Fibroblast of lung (primary cell): ENCODE measurements at regions not wholly inside any gene's neighbourhood (a gene's known extent, or its start where the extent isn't known, plus 50 kb on each side); places are given as distances from the start of the nearest gene placed in this dataset.
A peak's percentile ranks its signal among the peaks of the same experiment; 100 is the strongest.

Source experiments
- DNase-seq, 2 donors: peaks; one replicate each; pipeline versions ENCODE4 v3.0.0 to v3.0.0-alpha.2; 2010; ENCODE audit warnings: low read depth in 2 of 2
- H2AFZ ChIP-seq: 2 replicates; pipeline ENCODE4 v1.5.1; 2012; ENCODE audit warnings: low read length, control low read depth, inconsistent platforms
- H3K27ac ChIP-seq: 2 replicates; pipeline ENCODE4 v1.5.1; 2011; ENCODE audit warnings: low read length, control low read depth; ENCODE audit not compliant: insufficient read depth
- H3K27me3 ChIP-seq: 2 replicates; pipeline ENCODE4 v1.5.1; 2011; ENCODE audit warnings: mild to moderate bottlenecking, low read length; ENCODE audit not compliant: control insufficient read depth, insufficient read depth
- H3K36me3 ChIP-seq: 2 replicates; pipeline ENCODE4 v1.5.1; 2011; ENCODE audit warnings: low read length; ENCODE audit not compliant: control insufficient read depth, insufficient read depth
- H3K4me1 ChIP-seq: 2 replicates; pipeline ENCODE4 v1.5.1; 2011; ENCODE audit warnings: low read length; ENCODE audit not compliant: control insufficient read depth, insufficient read depth; ENCODE audit errors: extremely low read depth
- H3K4me2 ChIP-seq: 2 replicates; pipeline ENCODE4 v1.5.1; 2011; ENCODE audit warnings: low read length, control low read depth; ENCODE audit not compliant: insufficient read depth; ENCODE audit errors: extremely low read depth
- H3K4me3 ChIP-seq, 4 experiments: fragments of 200-600 bp in 1 of 4; sonication (generic) in 1 of 4; replicated peaks in 1 of 4; 2 replicates each; pipeline ENCODE4 v1.5.1; 2011 to 2016; ENCODE audit warnings: low read length in 4 of 4, low read depth in 3 of 4, mild to moderate bottlenecking in 3 of 4, control low read depth in 2 of 4, inconsistent platforms in 1 of 4, mixed read lengths in 1 of 4; ENCODE audit not compliant: insufficient read depth in 1 of 4; ENCODE audit errors: control extremely low read depth in 1 of 4
- H3K79me2 ChIP-seq: 2 replicates; pipeline ENCODE4 v1.5.1; 2012; ENCODE audit warnings: mild to moderate bottlenecking, low read length, inconsistent platforms; ENCODE audit not compliant: control insufficient read depth, insufficient read depth
- H3K9ac ChIP-seq: 2 replicates; pipeline ENCODE4 v1.5.1; 2011; ENCODE audit warnings: mild to moderate bottlenecking, low read length, control low read depth; ENCODE audit not compliant: insufficient read depth
- H3K9me3 ChIP-seq: 2 replicates; pipeline ENCODE4 v1.5.1; 2012; ENCODE audit warnings: low read depth, low read length; ENCODE audit not compliant: control insufficient read depth, insufficient read depth
- H4K20me1 ChIP-seq: 2 replicates; pipeline ENCODE4 v1.5.1; 2011; ENCODE audit warnings: low read length; ENCODE audit not compliant: control insufficient read depth, insufficient read depth; ENCODE audit errors: extremely low read depth
- EZH2 ChIP-seq: IDR thresholded peaks from 2 replicates; pipeline ENCODE4 v1.5.1; 2012; ENCODE audit warnings: low read length, control low read depth, mild to moderate bottlenecking; ENCODE audit errors: missing control alignments
- TF ChIP-seq, protein P1 (sequence below), 2 donors: IDR thresholded peaks in 1 of 2; conservative IDR thresholded peaks in 1 of 2; 1 replicate in 1 of 2; 2 replicates in 1 of 2; pipeline ENCODE4 v1.5.1; 2011 to 2012; ENCODE audit warnings: low read length in 2 of 2, control low read depth in 1 of 2, inconsistent platforms in 1 of 2, low read depth in 1 of 2, mild to moderate bottlenecking in 1 of 2

DNA sequence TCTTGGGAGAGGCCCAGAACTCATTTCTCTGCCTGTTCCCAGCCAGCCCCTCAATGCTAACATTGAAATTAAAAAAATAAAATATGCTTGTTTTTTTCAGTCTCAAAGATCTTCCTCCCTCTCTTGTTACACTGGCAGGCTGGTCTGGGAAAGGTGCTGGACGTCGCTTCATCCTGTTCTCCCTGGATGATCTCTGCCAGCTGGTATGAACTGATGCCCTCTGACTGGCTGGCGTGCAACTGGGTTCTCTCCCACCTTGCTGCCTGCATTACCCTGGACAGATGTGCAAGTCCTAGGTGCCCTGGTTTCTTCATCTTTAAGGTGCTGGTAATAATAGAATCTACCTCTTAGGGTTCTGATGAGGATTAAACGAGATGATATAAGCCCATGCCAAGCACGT, 263.9 kb upstream of the PROK2 start:
- no peak overlapping the region for H2AFZ ChIP-seq
- H3K4me1 ChIP-seq, result no peaks in the 10 kb centered on the region
- TF ChIP-seq EZH2, result no peak
- TF ChIP-seq, protein P1, sequence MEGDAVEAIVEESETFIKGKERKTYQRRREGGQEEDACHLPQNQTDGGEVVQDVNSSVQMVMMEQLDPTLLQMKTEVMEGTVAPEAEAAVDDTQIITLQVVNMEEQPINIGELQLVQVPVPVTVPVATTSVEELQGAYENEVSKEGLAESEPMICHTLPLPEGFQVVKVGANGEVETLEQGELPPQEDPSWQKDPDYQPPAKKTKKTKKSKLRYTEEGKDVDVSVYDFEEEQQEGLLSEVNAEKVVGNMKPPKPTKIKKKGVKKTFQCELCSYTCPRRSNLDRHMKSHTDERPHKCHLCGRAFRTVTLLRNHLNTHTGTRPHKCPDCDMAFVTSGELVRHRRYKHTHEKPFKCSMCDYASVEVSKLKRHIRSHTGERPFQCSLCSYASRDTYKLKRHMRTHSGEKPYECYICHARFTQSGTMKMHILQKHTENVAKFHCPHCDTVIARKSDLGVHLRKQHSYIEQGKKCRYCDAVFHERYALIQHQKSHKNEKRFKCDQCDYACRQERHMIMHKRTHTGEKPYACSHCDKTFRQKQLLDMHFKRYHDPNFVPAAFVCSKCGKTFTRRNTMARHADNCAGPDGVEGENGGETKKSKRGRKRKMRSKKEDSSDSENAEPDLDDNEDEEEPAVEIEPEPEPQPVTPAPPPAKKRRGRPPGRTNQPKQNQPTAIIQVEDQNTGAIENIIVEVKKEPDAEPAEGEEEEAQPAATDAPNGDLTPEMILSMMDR (conservative IDR thresholded peaks at IDR 0.05 in 1 of 2, IDR thresholded peaks at IDR 0.05 in 1 of 2; ENCODE audit: low read depth in 1 of 2, low read length in 2 of 2), result no peak
- DNase-seq, result no peak
- no peak overlapping the region for H3K27ac ChIP-seq
- no peak overlapping the region for H3K4me3 ChIP-seq
- H3K9ac ChIP-seq, result no peak overlapping the region
- no peaks in the 10 kb centered on the region for H3K79me2 ChIP-seq
- H3K9me3 ChIP-seq, result no peaks in the 10 kb centered on the region
- no peaks in the 10 kb centered on the region for H4K20me1 ChIP-seq
- H3K4me2 ChIP-seq, result no peak overlapping the region
- no peaks in the 10 kb centered on the region for H3K27me3 ChIP-seq
- no peaks in the 10 kb centered on the region for H3K36me3 ChIP-seq

DNA sequence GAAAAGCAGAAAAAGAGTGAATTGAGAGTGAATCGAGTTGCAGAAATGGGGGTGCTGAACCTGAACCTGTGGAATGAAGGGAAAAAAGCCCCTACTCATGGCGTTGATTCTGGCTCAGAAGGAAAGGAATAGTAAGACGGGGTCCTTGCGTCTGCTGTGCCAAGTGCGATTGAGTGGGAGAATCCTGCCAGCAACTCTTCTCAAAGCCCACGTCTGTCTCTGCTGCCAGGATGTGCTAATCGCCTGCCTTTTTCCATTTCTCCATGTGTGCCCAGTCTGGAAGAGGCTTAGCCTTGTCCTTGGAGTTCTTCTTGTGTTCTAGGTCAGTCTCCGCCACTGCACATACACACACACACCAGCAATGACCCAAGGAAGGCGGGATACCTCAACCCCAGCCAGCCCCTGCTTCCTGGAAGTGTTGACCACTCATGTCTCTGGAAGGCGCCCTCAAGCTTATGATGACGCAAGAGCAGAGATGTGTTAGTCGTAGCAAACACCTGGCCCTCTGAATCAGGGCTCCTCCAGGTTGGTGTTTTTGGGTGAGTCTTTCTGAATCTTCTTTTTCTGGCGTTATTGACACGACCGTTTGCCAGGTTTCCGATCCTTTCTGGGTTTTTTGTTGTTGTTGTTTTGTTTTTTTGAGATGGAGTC, 262.4 kb upstream of the PROK2 start:
- peak in 1 of 2 donors; percentile 7 for DNase-seq
- TF ChIP-seq EZH2, result no peak
- TF ChIP-seq, protein P1 (conservative IDR thresholded peaks at IDR 0.05 in 1 of 2, IDR thresholded peaks at IDR 0.05 in 1 of 2; ENCODE audit: low read depth in 1 of 2, low read length in 2 of 2), result no peak
- H3K4me1 ChIP-seq, result no peaks in the 10 kb centered on the region
- H3K4me2 ChIP-seq, result no peak overlapping the region
- H3K9me3 ChIP-seq, result no peaks in the 10 kb centered on the region
- no peak overlapping the region for H3K9ac ChIP-seq
- no peaks in the 10 kb centered on the region for H4K20me1 ChIP-seq
- H2AFZ ChIP-seq, result no peak overlapping the region
- no peaks in the 10 kb centered on the region for H3K27me3 ChIP-seq
- H3K36me3 ChIP-seq, result no peaks in the 10 kb centered on the region
- no peak overlapping the region for H3K4me3 ChIP-seq
- no peak overlapping the region for H3K27ac ChIP-seq
- no peaks in the 10 kb centered on the region for H3K79me2 ChIP-seq

DNA sequence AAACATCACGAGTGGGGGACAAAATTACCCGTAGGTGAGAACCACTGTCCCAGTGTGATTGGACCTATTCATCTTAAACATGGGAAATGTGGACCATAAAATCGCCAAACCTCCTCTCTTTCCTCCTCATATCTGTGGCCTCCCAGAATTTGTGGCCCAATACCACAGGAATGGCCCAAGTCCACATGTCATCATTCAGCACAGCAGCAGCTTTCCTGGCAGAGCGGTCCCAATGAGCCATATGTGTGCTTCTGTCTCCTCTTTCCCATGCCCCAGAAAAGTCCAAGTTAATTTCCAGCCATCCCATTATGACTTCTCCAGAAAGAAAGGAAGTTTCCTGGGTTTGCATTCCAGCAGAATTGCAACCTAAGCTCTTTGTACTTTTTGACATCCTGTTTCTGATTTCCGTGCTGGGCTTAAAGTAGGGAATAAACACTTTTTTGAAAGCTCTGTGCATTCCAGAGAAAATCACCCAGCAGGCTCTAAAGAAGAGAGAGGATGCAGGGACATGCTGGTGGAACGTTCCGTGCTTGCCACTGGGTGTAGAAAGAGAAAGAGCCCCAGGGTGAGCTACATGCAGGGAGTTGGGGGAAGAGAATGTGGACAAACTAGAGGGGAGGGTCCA, 259.4 kb upstream of the PROK2 start:
- Histone ChIP-seq H3K27ac (no peak overlapping the region), H3K9me3 (no peaks in the 10 kb centered on the region), H3K27me3 (peaks cover 2% of the 10 kb centered on the region), H3K36me3 (no peaks in the 10 kb centered on the region), H3K4me3 (no peak overlapping the region), H2AFZ (no peak overlapping the region), H3K79me2 (no peaks in the 10 kb centered on the region), H4K20me1 (no peaks in the 10 kb centered on the region), H3K4me1 (no peaks in the 10 kb centered on the region), H3K9ac (no peak overlapping the region), H3K4me2 (no peak overlapping the region)
- TF ChIP-seq, protein P1 (conservative IDR thresholded peaks at IDR 0.05 in 1 of 2, IDR thresholded peaks at IDR 0.05 in 1 of 2; ENCODE audit: low read depth in 1 of 2, low read length in 2 of 2), result no peak
- no peak for TF ChIP-seq EZH2
- DNase-seq, result peak in 1 of 2 donors; percentile 40
